Pancreas (tissue), 10 donors: ENCODE measurements at regions not wholly inside any gene's neighbourhood (a gene's known extent, or its start where the extent isn't known, plus 50 kb on each side); places are given as distances from the start of the nearest gene placed in this dataset.

Experiments
- ATAC-seq, 4 donors: fragments of 200-7000 bp; cut with Tn5 transposase; one replicate each; pipeline versions ENCODE4 v1.8.0 to v1.9.1; 2020; ENCODE audit warnings: mild to moderate bottlenecking in 4 of 4, moderate library complexity in 4 of 4
- DNase-seq, 6 donors: peaks; one replicate each; pipeline ENCODE4 v3.0.0-alpha.2; 2020
- FAIRE-seq: peaks from 2 replicates; lab custom pipeline; 2012; peaks lifted over from hg19 to GRCh38; lab: Jason Lieb, UNC
- H3K27ac ChIP-seq, 4 donors: fragments of 200-600 bp; sonication (generic); 1 replicate in 3 of 4; 2 replicates in 1 of 4; pipeline versions ENCODE4 v1.5.0 to v1.8.0; 2020
- H3K27me3 ChIP-seq, 4 donors: fragments of 200-600 bp; one replicate each; pipeline ENCODE4 v1.8.0; 2021
- H3K36me3 ChIP-seq, 3 donors: fragments of 200-600 bp; sonication (generic) in 1 of 3; one replicate each; pipeline versions ENCODE4 v1.5.0 to v1.8.0; 2020 to 2021
- H3K4me1 ChIP-seq, 3 donors: fragments of 200-600 bp; one replicate each; pipeline ENCODE4 v1.8.0; 2021
- H3K4me3 ChIP-seq, 4 donors: fragments of 200-600 bp; sonication (generic) in 2 of 4; one replicate each; pipeline versions ENCODE4 v1.5.0 to v1.8.0; 2020 to 2021
- H3K9me3 ChIP-seq, 4 donors: fragments of 200-600 bp; one replicate each; pipeline ENCODE4 v1.8.0; 2021
- WGBS, 2 donors: extraction: QIAGEN DNeasy Blood & Tissue Kit; methylation state at CpG; one replicate each; pipeline ENCODE4 v1.1.7; 2013; 5-methylcytosine and 5-hydroxymethylcytosine counted together
- intact Hi-C, 3 donors: fragments of 100-400 bp; cut with DNase I; formaldehyde crosslinking; loops; one replicate each; pipeline versions ENCODE4 v1.11.1 to v1.14.2; 2022
- TF ChIP-seq, protein P1 (sequence below), 4 donors: fragments of 200-600 bp; sonication (generic) in 3 of 4; IDR thresholded peaks; one replicate each; pipeline versions ENCODE4 v1.5.0 to v1.8.0; 2021; ENCODE audit warnings: antibody characterized with exemption in 4 of 4
- donor health status: healthy with polysubstance abuse.
- donor health status: DM: no; HTN: no; CAD: no; lungs with moderate emphysema.
- donor health status: DM: no; HTN: no; CAD: no.
- donor health status: control.
- donor health status: control.
- donor health status: Bipolar disorder and iron deficiency.
- donor health status: DM: yes; HTN: yes; CAD: no.
- donor health status: DM: no; HTN: no; CAD: no.
- donor health status: DM: no; HTN: no; CAD: no.
- donor health status: DM: yes; HTN: yes; CAD: no.

DNA sequence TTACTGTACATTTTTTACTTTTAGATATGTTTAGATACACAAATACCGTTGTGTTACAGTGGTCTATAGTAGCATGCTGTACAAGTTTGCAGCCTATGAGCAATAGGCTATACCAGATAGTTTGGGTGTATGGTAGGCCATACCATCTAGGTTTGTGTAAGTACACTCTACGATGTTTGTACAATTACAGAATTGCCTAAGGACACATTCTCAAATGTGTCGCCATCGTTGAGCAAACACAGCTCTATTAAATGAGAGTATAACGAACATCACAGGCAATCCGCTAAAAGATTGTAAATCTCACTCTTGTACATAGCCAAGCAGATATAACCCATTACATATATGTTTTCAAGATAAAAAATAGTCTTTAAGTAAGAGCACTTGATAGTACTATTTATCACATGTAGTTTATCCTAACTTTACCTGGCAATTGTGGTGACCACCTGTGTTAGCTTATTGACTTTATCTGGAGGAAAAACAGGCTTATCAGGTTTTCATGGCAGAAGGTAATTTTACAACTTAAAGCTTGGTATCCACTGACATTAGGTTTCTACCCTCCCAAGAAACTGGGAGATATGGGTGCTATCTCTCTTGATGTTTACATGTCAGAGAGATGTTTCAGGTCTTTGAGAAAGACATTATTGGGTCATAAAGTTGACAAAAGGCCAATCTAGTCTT is 898.7 kb downstream of the NSUN3 start:
- no peaks in the 10 kb centered on the region for H3K36me3 ChIP-seq
- TF ChIP-seq, protein P1, sequence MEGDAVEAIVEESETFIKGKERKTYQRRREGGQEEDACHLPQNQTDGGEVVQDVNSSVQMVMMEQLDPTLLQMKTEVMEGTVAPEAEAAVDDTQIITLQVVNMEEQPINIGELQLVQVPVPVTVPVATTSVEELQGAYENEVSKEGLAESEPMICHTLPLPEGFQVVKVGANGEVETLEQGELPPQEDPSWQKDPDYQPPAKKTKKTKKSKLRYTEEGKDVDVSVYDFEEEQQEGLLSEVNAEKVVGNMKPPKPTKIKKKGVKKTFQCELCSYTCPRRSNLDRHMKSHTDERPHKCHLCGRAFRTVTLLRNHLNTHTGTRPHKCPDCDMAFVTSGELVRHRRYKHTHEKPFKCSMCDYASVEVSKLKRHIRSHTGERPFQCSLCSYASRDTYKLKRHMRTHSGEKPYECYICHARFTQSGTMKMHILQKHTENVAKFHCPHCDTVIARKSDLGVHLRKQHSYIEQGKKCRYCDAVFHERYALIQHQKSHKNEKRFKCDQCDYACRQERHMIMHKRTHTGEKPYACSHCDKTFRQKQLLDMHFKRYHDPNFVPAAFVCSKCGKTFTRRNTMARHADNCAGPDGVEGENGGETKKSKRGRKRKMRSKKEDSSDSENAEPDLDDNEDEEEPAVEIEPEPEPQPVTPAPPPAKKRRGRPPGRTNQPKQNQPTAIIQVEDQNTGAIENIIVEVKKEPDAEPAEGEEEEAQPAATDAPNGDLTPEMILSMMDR (IDR thresholded peaks at IDR 0.05), result no peak
- no peak overlapping the region for H3K4me3 ChIP-seq
- H3K4me1 ChIP-seq, result no peaks in the 10 kb centered on the region
- WGBS, 2 donors, result 51 to 63% methylated on average over 6 of the region's 6 CpGs
- no peak overlapping the region for H3K27ac ChIP-seq
- FAIRE-seq (no peak), DNase-seq (no peak), ATAC-seq (no peak)
- no peaks in the 10 kb centered on the region for H3K9me3 ChIP-seq
- no peaks in the 10 kb centered on the region for H3K27me3 ChIP-seq
- intact Hi-C loops, result no loop called here

DNA sequence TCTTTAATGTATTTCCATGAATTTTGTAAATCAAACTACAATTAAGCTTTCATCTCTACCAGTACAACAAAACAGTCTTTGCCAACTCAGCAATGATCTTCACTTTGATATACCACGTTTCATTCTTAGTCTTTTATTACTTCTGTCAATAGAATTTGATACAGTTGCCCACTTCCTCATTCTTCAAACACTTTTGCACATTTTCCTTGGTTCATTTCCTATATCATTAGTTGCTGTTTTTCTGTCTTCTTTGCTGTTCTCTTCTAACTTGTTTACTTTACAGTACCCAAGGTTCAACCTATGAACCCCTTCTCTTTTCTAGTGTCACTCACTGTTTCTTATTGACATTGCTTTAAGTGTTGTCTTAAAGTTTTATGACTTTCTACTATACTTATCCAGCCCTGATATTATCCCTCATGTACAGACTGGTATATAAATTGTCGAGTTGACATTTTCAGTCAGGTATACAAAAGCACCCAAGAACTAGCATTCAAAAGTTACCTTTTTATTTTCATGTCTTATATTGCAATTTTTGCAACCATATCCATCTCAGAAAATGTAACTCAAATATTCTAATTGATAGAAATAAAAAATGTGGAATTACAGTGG is 903.1 kb downstream of the NSUN3 start:
- FAIRE-seq (no peak), ATAC-seq (no peak), DNase-seq (no peak)
- no peaks in the 10 kb centered on the region for H3K4me1 ChIP-seq
- H3K27me3 ChIP-seq, result no peaks in the 10 kb centered on the region
- no peak overlapping the region for H3K27ac ChIP-seq
- H3K4me3 ChIP-seq, result no peak overlapping the region
- H3K36me3 ChIP-seq, result no peaks in the 10 kb centered on the region
- TF ChIP-seq, protein P1 (IDR thresholded peaks at IDR 0.05), result no peak
- intact Hi-C loops, result no loop called here
- no peaks in the 10 kb centered on the region for H3K9me3 ChIP-seq
- 47 to 51% methylated on average over 2 of the region's 2 CpGs for whole genome bisulfite sequencing, 2 donors

DNA sequence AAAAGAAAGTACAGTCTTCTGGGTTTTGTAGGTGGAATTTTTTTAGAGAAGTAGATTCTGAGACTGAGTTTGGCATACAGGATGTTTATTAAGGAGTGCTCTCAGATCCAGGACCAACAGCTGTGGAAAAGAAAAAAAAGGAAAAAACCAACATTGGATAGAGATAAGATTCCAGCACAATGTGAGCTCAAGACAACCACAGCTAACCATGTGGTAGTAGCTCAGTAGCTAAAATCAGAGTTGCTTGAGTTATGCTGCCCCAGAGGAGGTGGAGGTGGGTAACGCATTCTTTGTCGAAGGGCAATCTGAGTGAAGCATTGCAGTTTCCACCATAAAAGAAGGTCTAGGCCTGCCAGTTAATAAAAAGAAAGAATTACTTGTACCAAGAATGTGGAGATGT is 904.3 kb downstream of the NSUN3 start:
- FAIRE-seq, result no peak
- H3K36me3 ChIP-seq, result no peaks in the 10 kb centered on the region
- no peak for ATAC-seq
- H3K27me3 ChIP-seq, result no peaks in the 10 kb centered on the region
- H3K9me3 ChIP-seq, result no peaks in the 10 kb centered on the region
- no peak overlapping the region for H3K27ac ChIP-seq
- intact Hi-C loops, result no loop called here
- H3K4me1 ChIP-seq, result peaks cover 0 to 5% (median 3%) of the 10 kb centered on the region in 3 donors
- WGBS, 2 donors, result 81 to 86% methylated on average over 2 of the region's 2 CpGs
- H3K4me3 ChIP-seq, result no peak overlapping the region
- TF ChIP-seq, protein P1 (IDR thresholded peaks at IDR 0.05), result no peak
- DNase-seq, result no peak

DNA sequence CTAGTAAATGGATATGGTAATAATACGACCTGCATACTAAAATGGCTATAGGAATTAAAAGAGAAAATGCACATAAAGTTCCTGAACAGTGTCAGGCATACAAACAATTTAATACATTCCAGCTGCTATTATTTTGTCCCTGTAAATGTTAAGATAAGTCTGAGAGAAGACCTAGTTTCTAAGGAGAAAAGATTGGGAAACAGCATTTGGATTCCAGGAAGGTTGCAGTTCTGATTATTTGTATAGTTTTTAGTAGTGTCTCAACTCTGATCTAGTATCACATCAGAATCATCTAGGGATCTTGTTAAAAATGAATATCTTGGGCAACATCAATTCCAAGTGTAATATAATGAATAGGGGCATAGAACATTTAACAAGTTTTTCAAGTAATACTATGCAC is 905.7 kb downstream of the NSUN3 start:
- intact Hi-C loops, result no loop called here
- Histone ChIP-seq H3K9me3 (no peaks in the 10 kb centered on the region), H3K36me3 (no peaks in the 10 kb centered on the region), H3K4me1 (peaks cover 0 to 5% (median 3%) of the 10 kb centered on the region in 3 donors), H3K27ac (no peak overlapping the region), H3K27me3 (no peaks in the 10 kb centered on the region), H3K4me3 (no peak overlapping the region)
- WGBS, 2 donors, result 61 to 72% methylated on average over 1 of the region's 1 CpG
- DNase-seq, result no peak
- FAIRE-seq, result no peak
- TF ChIP-seq, protein P1 (IDR thresholded peaks at IDR 0.05), result no peak
- ATAC-seq, result no peak

DNA sequence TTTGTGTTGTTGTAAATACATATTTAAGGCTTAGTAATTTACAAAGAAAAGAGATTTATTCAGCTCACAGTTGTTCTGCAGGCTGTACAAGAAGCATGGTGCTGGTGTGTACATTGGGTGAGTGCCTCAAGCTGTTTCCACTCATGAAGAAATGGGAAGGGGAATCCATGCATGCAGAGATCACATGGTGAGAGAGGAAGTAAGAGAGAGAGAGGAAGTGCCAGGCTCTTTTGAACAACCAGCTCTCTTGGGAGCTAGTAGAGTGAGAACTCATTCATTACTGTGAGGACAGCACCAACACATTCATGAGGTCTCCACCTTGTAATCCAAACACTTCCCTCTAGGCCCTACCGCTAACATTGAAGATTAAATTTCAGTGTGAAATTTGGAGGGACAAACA is 909.2 kb downstream of the NSUN3 start:
- 91 to 97% methylated on average over 1 of the region's 1 CpG for WGBS, 2 donors
- FAIRE-seq (no peak), ATAC-seq (no peak), DNase-seq (no peak)
- intact Hi-C loops, result no loop called here
- Histone ChIP-seq H3K4me3 (no peak overlapping the region), H3K27me3 (no peaks in the 10 kb centered on the region), H3K27ac (no peak overlapping the region), H3K36me3 (no peaks in the 10 kb centered on the region), H3K9me3 (no peaks in the 10 kb centered on the region), H3K4me1 (peaks cover 0 to 5% (median 3%) of the 10 kb centered on the region in 3 donors)
- TF ChIP-seq, protein P1 (IDR thresholded peaks at IDR 0.05), result no peak
